ENCODE measurements at regions not wholly inside any gene's neighbourhood (a gene's known extent, or its start where the extent isn't known, plus 50 kb on each side); places are given as distances from the start of the nearest gene placed in this dataset.

DNA sequence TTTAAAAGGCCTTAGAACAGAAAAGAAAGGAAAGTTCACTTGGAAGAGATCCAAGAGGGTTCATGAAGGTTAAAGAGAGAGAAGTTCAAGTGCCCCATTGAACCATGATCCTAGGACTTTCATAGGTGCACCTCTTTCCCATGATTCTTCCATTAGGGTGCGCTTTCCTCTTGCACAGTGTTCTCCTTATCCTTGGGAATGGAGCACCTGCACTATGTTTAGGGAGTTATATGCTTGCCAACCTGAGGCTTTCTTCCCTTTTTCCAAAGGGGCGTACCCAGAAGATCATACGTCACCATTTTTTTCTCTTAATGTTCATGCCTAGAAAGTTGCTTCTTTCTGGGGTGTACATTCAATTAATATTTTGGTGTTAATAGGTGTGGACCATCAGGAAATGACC is 908.0 kb upstream of the SORCS1 start:
- TF ChIP-seq CTCF (IDR thresholded peaks at IDR 0.05; ENCODE audit: low read length) (no peak), EZH2 (IDR thresholded peaks at IDR 0.05; ENCODE audit: borderline replicate concordance, low read length) (no peak)

Data from OCI-LY1 (cell line).